ENCODE measurements at regions not wholly inside any gene's neighbourhood (a gene's known extent, or its start where the extent isn't known, plus 50 kb on each side); places are given as distances from the start of the nearest gene placed in this dataset.

DNA sequence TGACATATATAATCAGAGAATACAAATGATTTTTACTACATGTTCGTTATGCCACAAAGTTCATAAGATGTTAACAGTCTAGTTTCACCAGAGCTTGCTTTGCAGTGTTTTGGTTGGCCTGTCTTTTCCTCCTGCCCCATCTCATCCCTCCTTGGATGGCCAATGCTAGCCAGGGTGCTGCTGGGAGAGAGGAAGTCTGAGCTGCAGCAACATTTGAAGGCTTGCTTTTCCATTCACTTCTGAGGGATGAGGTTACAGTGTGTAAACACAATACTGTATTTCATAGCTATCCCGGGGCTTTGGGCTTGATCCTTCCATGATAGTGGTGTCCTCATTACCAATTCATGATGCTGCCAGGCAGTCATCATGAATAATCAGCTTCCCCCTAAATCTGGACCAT, 170.5 kb downstream of the RAB11FIP2 start:
- no peak for TF ChIP-seq CTCF (IDR thresholded peaks at IDR 0.05)
- TF ChIP-seq POLR2A (IDR thresholded peaks at IDR 0.05) = no peak
- TF ChIP-seq EP300 (IDR thresholded peaks at IDR 0.05) = no peak
